GM18505 (cell line): ENCODE measurements at regions not wholly inside any gene's neighbourhood (a gene's known extent, or its start where the extent isn't known, plus 50 kb on each side); places are given as distances from the start of the nearest gene placed in this dataset.

ENCODE experiments used
- ATAC-seq: cut with Tn5 transposase; IDR thresholded peaks from one replicate; pipeline ENCODE4 v1.9.1; 2021; ENCODE audit not compliant: unreplicated experiment
- POLR2A ChIP-seq: IDR thresholded peaks from 4 replicates; pipeline ENCODE4 v1.6.1; 2011; ENCODE audit warnings: borderline replicate concordance; ENCODE audit not compliant: insufficient read depth, insufficient read length; ENCODE audit errors: extremely low read depth

- no peak for TF ChIP-seq POLR2A
- no peak for ATAC-seq
These were observed 49.9 kb upstream of the LMO1 start for GRCh38 chr11:8313504-8314090.
